ENCODE measurements at regions not wholly inside any gene's neighbourhood (a gene's known extent, or its start where the extent isn't known, plus 50 kb on each side); places are given as distances from the start of the nearest gene placed in this dataset.

DNA sequence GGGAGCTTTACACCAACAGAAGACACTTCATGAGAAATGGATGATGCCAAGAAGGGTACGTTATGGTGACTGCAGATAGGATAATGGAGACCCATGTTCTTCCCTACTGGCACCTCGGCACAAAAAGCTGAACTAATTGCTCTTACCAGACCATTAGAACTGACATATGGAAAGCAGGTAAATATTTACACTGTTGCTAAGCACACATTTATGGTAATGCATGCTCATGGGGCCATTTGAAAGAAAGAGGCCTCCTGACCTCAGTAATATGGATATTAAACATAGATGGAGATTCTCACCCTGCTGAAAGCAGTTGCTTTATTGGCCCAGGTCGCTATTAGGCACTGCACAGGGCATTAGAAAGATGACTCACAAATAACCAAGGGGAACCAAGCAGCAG, 1759.6 kb downstream of the C4orf33 start:
- H3K4me1 ChIP-seq (ENCODE audit: control insufficient read depth, insufficient read depth, low read length) = no peaks in the 10 kb centered on the region
- in situ Hi-C loops (cut with MboI; ENCODE audit: low sequenced_read_pairs) = no loop called here
- ATAC-seq (ENCODE audit: low read depth) = no peak
- H3K23ac ChIP-seq (ENCODE audit: low read depth, low read length) = no peak overlapping the region
- H2AFZ ChIP-seq (replicated peaks; ENCODE audit: low read length, poor library complexity) = no peak overlapping the region
- no peak overlapping the region for H3K4ac ChIP-seq (ENCODE audit: low read depth, low read length)
- WGBS, 2 experiments (ENCODE audit: extremely low coverage in 2 of 2, insufficient read length in 1 of 2) = no CpG with 5 or more reads among the region's 3 CpGs
- H3K27me3 ChIP-seq (ENCODE audit: control insufficient read depth, insufficient read depth, low read length) = no peaks in the 10 kb centered on the region
- no peaks in the 10 kb centered on the region for H3K79me1 ChIP-seq (ENCODE audit: low read depth in 1 of 2, low read length in 2 of 2)
- H3K9me1 ChIP-seq (ENCODE audit: insufficient read depth, low read length) = no peaks in the 10 kb centered on the region
- H2AK5ac ChIP-seq (ENCODE audit: low read depth, low read length) = no peak overlapping the region
- no peak overlapping the region for H3K18ac ChIP-seq (ENCODE audit: low read depth, low read length)
- no peaks in the 10 kb centered on the region for H4K20me1 ChIP-seq (ENCODE audit: insufficient read depth, low read length)
- H2BK15ac ChIP-seq (ENCODE audit: low read depth, low read length) = no peak overlapping the region
- CTCF ChIA-PET = no interaction called here
- no peak overlapping the region for H3K4me2 ChIP-seq (ENCODE audit: low read depth, low read length)
- no peak overlapping the region for H2BK20ac ChIP-seq (ENCODE audit: low read depth, low read length)
- no peak overlapping the region for H3K9ac ChIP-seq (ENCODE audit: low read depth, low read length)
- H4K91ac ChIP-seq (ENCODE audit: insufficient read depth, low read depth, low read length) = no peak overlapping the region
- DNase-seq = no peak
- no peak overlapping the region for H4K8ac ChIP-seq (ENCODE audit: low read depth in 2 of 2, low read length in 2 of 2)
- POLR2A ChIA-PET (ENCODE audit: unreplicated experiment) = no interaction called here
- no peak overlapping the region for H2BK5ac ChIP-seq (ENCODE audit: low read depth, low read length, poor library complexity, severe bottlenecking)
- TF ChIP-seq NFE2L2 (IDR thresholded peaks at IDR 0.05; ENCODE audit: low read depth, low read length) (no peak), CEBPB (IDR thresholded peaks at IDR 0.05; ENCODE audit: low read depth, low read length) (no peak), POLR2A (IDR thresholded peaks at IDR 0.05; ENCODE audit: low read depth, low read length) (no peak), MXI1 (IDR thresholded peaks at IDR 0.05; ENCODE audit: borderline replicate concordance, low read depth, low read length) (no peak), RAD21 (IDR thresholded peaks at IDR 0.05; ENCODE audit: low read length) (no peak), RCOR1 (IDR thresholded peaks at IDR 0.05; ENCODE audit: insufficient replicate concordance, low read length) (no peak), SMC3 (IDR thresholded peaks at IDR 0.05; ENCODE audit: low read depth, low read length) (no peak), RFX5 (IDR thresholded peaks at IDR 0.05; ENCODE audit: low read depth, low read length) (no peak), BHLHE40 (IDR thresholded peaks at IDR 0.05; ENCODE audit: low read depth, low read length) (no peak), MAZ (IDR thresholded peaks at IDR 0.05; ENCODE audit: borderline replicate concordance, low read depth, low read length) (no peak), MAFK (IDR thresholded peaks at IDR 0.05; ENCODE audit: low read depth, low read length) (no peak), CHD1 (IDR thresholded peaks at IDR 0.05; ENCODE audit: low read depth, low read length) (no peak)
- TF ChIP-seq, protein P1, sequence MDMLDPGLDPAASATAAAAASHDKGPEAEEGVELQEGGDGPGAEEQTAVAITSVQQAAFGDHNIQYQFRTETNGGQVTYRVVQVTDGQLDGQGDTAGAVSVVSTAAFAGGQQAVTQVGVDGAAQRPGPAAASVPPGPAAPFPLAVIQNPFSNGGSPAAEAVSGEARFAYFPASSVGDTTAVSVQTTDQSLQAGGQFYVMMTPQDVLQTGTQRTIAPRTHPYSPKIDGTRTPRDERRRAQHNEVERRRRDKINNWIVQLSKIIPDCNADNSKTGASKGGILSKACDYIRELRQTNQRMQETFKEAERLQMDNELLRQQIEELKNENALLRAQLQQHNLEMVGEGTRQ (IDR thresholded peaks at IDR 0.05; ENCODE audit: low read depth, low read length) = no peak
- TF ChIP-seq, protein P2, sequence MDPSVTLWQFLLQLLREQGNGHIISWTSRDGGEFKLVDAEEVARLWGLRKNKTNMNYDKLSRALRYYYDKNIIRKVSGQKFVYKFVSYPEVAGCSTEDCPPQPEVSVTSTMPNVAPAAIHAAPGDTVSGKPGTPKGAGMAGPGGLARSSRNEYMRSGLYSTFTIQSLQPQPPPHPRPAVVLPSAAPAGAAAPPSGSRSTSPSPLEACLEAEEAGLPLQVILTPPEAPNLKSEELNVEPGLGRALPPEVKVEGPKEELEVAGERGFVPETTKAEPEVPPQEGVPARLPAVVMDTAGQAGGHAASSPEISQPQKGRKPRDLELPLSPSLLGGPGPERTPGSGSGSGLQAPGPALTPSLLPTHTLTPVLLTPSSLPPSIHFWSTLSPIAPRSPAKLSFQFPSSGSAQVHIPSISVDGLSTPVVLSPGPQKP (IDR thresholded peaks at IDR 0.05; ENCODE audit: borderline replicate concordance, low read depth, low read length) = no peak
- TF ChIP-seq, protein P3, sequence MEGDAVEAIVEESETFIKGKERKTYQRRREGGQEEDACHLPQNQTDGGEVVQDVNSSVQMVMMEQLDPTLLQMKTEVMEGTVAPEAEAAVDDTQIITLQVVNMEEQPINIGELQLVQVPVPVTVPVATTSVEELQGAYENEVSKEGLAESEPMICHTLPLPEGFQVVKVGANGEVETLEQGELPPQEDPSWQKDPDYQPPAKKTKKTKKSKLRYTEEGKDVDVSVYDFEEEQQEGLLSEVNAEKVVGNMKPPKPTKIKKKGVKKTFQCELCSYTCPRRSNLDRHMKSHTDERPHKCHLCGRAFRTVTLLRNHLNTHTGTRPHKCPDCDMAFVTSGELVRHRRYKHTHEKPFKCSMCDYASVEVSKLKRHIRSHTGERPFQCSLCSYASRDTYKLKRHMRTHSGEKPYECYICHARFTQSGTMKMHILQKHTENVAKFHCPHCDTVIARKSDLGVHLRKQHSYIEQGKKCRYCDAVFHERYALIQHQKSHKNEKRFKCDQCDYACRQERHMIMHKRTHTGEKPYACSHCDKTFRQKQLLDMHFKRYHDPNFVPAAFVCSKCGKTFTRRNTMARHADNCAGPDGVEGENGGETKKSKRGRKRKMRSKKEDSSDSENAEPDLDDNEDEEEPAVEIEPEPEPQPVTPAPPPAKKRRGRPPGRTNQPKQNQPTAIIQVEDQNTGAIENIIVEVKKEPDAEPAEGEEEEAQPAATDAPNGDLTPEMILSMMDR (conservative IDR thresholded peaks at IDR 0.05; ENCODE audit: low read depth, low read length) = no peak
- no peak overlapping the region for H2BK120ac ChIP-seq (ENCODE audit: low read depth, low read length)
- H2AK9ac ChIP-seq (replicated peaks; ENCODE audit: low read depth, low read length, poor library complexity) = no peak overlapping the region
- H3K56ac ChIP-seq (ENCODE audit: extremely low read depth, insufficient read depth, low read length) = no peak overlapping the region
- peaks cover 13% of the 10 kb centered on the region for H3K9me3 ChIP-seq (ENCODE audit: control insufficient read depth, insufficient read depth, low read length)
- no peaks in the 10 kb centered on the region for H3K36me3 ChIP-seq (ENCODE audit: control insufficient read depth, insufficient read depth, low read length)
- H3K14ac ChIP-seq (replicated peaks; ENCODE audit: low read depth, low read length) = no peak overlapping the region
- H3K27ac ChIP-seq (ENCODE audit: insufficient read depth, low read length) = no peak overlapping the region
- dilution Hi-C loops (cut with HindIII; ENCODE audit: low sequenced_read_pairs, unreplicated experiment) = no loop called here
- no peak overlapping the region for H4K5ac ChIP-seq (ENCODE audit: low read depth, low read length)
- H3K4me3 ChIP-seq (ENCODE audit: insufficient read depth, low read depth, low read length) = no peak overlapping the region
- intact Hi-C loops (cut with micrococcal nuclease) = no loop called here
- BruUV-seq (replicated peaks) = no TSS peak

Data from IMR-90 (cell line).